GM18499 (cell line): ENCODE measurements at regions not wholly inside any gene's neighbourhood (a gene's known extent, or its start where the extent isn't known, plus 50 kb on each side); places are given as distances from the start of the nearest gene placed in this dataset.
A peak's percentile ranks its signal among the peaks of the same experiment; 100 is the strongest.

ENCODE experiments used
- ATAC-seq: cut with Tn5 transposase; IDR thresholded peaks from one replicate; pipeline ENCODE4 v1.9.1; 2021; ENCODE audit warnings: moderate number of reproducible peaks; ENCODE audit not compliant: insufficient read depth, unreplicated experiment

- no peak for ATAC-seq
Observed at GRCh38 chr21:15354516-15354915, 289.7 kb upstream of the NRIP1 start.

GRCh38 chr21:15355066-15355465, 290.3 kb upstream of the NRIP1 start:
- no peak for ATAC-seq

- no peak for ATAC-seq
Observed at GRCh38 chr21:15359251-15359650, 294.5 kb upstream of the NRIP1 start.

GRCh38 chr21:15362458-15362857, 297.7 kb upstream of the NRIP1 start:
- no peak for ATAC-seq

- ATAC-seq = no peak
Observed at GRCh38 chr21:15363921-15364320, 299.1 kb upstream of the NRIP1 start.

- no peak for ATAC-seq
Observed at GRCh38 chr21:15365751-15366392, 301.1 kb upstream of the NRIP1 start.

- ATAC-seq = no peak
Observed at GRCh38 chr21:15366555-15366954, 301.8 kb upstream of the NRIP1 start.

GRCh38 chr21:15367061-15367626, 302.3 kb upstream of the NRIP1 start:
- no peak for ATAC-seq

GRCh38 chr21:15370462-15370975, 305.7 kb upstream of the NRIP1 start:
- ATAC-seq = no peak

GRCh38 chr21:15373941-15374340, 309.1 kb upstream of the NRIP1 start:
- ATAC-seq = no peak

- ATAC-seq = no peak
Observed at GRCh38 chr21:15379776-15380175, 315.0 kb upstream of the NRIP1 start.

GRCh38 chr21:15383588-15383987, 318.8 kb upstream of the NRIP1 start:
- ATAC-seq = no peak

- no peak for ATAC-seq
Observed at GRCh38 chr21:15390049-15390448, 325.2 kb upstream of the NRIP1 start.

- ATAC-seq = no peak
Observed at GRCh38 chr21:15397258-15397657, 332.5 kb upstream of the NRIP1 start.

GRCh38 chr21:15400905-15401304, 328.9 kb upstream of the USP25 start:
- no peak for ATAC-seq

- no peak for ATAC-seq
Observed at GRCh38 chr21:15401331-15401730, 328.5 kb upstream of the USP25 start.

- ATAC-seq = no peak
Observed at GRCh38 chr21:15405214-15405613, 324.6 kb upstream of the USP25 start.

GRCh38 chr21:15406791-15407190, 323.0 kb upstream of the USP25 start:
- no peak for ATAC-seq

- ATAC-seq = no peak
Observed at GRCh38 chr21:15407585-15407984, 322.2 kb upstream of the USP25 start.

GRCh38 chr21:15408089-15408488, 321.7 kb upstream of the USP25 start:
- peak; percentile 81 for ATAC-seq

- no peak for ATAC-seq
Observed at GRCh38 chr21:15409031-15409430, 320.8 kb upstream of the USP25 start.

GRCh38 chr21:15410853-15411252, 318.9 kb upstream of the USP25 start:
- ATAC-seq = no peak
